WI38 (cell line): ENCODE measurements at regions not wholly inside any gene's neighbourhood (a gene's known extent, or its start where the extent isn't known, plus 50 kb on each side); places are given as distances from the start of the nearest gene placed in this dataset.
"Not testable (repeated sequence)": the region's sequence is repeated elsewhere in the genome, so short reads cannot be mapped to it uniquely, and the experiment has no call there.

Experiments used
- H3K4me3 ChIP-seq: 2 replicates; pipeline ENCODE4 v1.5.1; 2011; ENCODE audit warnings: low read depth, mild to moderate bottlenecking, control low read depth, low read length
- CTCF ChIP-seq: IDR thresholded peaks from 2 replicates; pipeline ENCODE4 v1.5.1; 2012; ENCODE audit warnings: low read depth, mild to moderate bottlenecking, control low read depth, low read length

DNA sequence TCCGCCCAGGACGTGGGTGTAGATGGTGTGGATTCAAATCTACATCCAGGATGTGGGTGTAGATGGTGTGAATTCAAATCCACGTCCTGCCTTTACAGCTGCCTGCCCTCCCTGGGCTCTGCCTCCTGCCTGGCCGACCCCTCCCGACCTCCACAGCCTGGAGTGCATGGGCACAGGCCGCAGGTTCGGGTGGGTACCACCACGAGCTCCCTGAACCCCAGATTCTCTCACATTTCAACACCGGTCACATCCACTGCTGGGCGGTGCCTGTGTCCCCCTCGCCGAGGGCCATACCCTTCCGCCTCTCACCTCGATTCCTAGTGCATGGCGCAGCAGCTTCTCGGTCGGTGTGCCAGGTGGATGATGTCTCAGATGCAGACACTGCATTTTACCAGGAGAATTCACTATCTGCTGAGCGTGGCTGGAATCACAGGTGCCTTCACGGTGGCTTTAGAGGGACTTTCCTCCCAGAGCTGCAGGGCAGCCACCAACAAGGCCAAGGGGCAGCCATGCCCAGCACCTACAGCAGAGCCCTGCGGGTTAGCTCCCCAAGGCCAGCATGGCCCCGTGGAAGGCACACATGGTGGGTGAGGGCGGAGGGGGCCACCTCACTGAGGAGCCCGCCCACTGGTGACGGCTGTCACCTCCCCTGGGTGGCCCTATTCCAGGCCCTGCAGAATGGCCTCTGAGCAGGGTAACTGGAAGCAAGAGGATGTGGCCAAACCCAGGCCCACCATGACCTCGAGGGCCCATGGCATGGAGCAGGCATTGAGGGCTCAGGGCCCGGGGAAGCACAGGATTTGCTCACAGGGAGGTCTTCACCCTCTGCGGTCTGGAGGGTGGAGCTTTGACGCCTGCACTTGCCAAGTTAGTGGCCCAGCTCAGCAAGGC lies 638.5 kb downstream of the TBC1D22A start:
- no peak overlapping the region for H3K4me3 ChIP-seq
- no peak for TF ChIP-seq CTCF

- H3K4me3 ChIP-seq = not testable (repeated sequence)
Observed at GRCh38 chr22:47400131-47400530, 637.7 kb downstream of the TBC1D22A start.

DNA sequence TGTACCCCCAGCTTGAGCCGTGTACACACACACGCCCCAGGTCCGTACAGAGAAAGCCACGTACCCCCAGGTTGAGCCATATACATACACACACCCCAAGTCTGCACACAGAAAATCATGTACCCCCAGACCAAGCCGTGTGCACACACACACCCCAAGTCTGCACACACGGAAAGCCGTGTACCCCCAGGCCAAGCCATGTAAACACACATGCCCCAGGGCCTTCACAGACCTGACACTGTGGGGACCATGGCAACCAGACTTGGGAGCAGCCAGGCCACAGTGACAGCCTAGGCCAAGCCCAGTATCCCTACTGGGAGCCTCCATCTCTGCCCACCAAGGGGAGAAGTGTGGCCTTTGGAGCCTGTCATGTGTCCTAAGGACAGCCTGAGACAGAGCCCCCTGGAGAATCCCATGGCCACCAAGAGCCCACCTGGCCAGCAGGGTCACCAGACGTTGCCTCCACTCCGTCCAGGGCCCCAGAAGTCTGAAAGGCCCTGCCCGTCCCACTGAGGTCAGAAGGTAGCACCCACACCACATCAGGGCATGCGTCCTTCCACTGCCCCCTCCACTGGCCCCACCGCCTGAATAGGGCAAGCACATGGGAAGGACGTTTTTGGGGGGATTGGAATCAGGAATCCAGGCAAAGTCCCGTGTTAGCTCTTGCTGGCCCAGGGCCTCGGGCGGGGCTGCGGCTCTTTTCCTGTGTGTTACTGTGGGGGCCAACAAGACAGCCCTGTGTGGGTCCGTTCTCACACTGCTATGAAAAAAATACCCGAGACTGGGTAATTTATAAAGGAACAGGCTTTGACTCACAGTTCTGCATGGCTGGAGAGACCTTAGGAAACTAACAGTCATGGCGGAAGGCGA lies 636.7 kb downstream of the TBC1D22A start:
- H3K4me3 ChIP-seq = no peak overlapping the region
- TF ChIP-seq CTCF = no peak

DNA sequence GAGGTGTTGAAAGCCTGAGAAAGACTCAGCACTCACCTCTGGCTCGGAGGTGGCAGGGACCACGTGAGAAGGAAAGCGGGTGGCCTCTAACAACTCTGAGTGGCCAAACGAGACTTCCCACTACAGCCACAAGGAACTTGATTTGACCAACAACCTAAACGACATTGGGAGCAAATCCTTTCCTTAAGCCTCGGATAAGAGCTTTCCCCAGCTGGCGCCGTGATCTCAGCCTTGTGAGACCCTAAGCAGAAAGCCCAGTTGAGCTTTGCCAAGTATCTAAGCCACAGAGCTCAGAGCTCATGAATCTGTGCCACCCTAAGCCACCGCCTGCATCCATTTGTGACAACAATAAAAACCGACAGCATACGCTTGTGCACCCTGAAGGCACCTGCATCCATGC lies 636.0 kb downstream of the TBC1D22A start:
- no peak overlapping the region for H3K4me3 ChIP-seq
- no peak for TF ChIP-seq CTCF

- TF ChIP-seq CTCF = no peak
- H3K4me3 ChIP-seq = no peak overlapping the region
Observed at GRCh38 chr22:47397673-47398072, 635.2 kb downstream of the TBC1D22A start.

DNA sequence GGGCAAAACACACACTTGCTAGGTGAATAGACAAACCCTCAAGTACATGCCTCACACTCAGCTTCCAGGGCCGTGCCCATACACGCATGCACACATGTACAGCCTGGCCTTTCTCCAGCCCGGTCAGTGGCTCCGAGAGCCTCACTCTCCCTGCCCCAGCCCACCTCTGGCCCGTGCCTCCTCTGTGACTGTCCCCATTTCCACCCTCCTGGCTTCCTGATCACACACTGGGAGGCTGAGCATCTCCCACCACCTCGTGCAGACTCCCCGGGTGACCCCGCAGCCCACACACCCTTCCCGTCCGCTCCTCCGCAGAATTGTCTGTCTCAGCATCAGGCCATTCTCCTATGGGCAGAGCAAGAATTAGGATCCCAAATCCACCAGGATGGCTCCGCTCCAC lies 634.1 kb downstream of the TBC1D22A start:
- TF ChIP-seq CTCF = no peak
- no peak overlapping the region for H3K4me3 ChIP-seq

DNA sequence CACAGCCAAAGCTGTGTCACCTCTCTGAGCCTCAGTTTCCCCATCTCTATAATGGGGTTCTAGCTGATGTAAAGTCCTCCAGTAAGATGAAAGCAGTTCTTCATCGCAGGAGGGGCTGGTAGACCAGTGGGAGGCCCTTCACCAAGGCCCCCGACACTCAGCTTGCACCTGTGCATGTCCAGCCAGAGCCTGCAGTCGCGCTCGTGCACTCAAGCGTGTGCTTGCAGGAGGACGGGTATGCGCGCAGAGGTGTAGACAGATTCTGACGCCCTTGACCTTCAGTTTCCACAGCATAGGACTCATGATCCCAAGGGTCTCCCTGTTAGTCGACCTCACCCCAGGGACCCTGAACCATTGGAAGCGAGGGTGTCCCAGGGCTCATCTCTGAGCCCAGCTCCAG lies 633.7 kb downstream of the TBC1D22A start:
- no peak for TF ChIP-seq CTCF

More for the DNA sequence above, 633.7 kb downstream of the TBC1D22A start:
- no peak overlapping the region for H3K4me3 ChIP-seq
